GM19372 (cell line): ENCODE measurements at regions not wholly inside any gene's neighbourhood (a gene's known extent, or its start where the extent isn't known, plus 50 kb on each side); places are given as distances from the start of the nearest gene placed in this dataset.

Experiments used
- ATAC-seq: cut with Tn5 transposase; IDR thresholded peaks from one replicate; pipeline ENCODE4 v1.9.1; 2021; ENCODE audit warnings: mild to moderate bottlenecking, low read depth, moderate library complexity; ENCODE audit not compliant: unreplicated experiment

DNA sequence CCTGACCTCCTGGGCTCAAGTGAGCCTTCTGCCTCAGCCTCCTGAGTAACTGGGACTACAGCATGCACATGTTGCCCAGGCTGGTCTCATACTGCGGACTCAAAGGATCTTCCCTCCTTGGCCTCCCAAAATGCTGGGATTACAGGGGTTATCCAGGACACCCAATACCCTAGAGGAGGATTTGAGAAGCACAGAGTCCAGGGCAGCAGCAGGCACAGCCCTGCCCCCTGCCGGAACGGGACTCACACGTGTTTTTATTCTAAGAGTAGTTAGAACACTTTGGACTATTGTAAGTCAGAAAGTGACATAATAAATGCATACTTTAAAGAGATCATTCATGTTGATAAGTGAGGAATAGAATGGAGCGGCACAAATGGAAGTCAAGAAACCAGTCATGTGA, 80.2 kb downstream of the C6orf118 start:
- ATAC-seq: no peak

DNA sequence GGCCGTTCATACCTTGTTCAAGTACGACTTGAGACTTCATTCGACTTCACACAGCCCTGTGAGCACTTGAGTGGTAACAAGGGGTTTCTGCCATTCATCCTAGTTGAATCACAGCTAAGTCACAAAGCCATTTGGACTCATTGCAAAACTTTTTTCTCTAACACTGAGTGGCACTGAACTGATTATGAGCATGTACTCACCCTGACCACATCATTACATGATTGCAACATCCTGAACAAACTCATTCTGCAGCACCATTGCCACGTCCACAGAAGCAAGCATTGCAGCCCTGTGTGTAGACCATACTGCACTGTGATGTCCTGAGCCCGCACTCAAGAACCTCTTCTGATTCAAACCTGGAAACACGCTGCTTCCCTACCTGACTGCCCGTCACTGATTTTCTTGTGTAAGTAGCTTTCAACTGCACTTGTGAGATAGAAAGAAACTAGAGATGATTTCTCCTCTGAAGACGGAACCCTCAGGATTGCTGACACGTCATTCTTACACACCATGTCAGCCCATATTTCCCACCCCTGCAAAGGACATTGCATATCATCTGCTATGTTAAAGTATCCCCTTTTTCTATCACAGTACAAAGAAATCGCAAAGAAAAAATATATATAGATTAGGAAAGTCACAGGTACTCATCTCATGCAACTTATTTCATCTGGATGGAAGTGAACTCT, 81.6 kb downstream of the C6orf118 start:
- ATAC-seq: no peak

- ATAC-seq: no peak
Observed at GRCh38 chr6:165223736-165224135, 85.7 kb downstream of the C6orf118 start.

DNA sequence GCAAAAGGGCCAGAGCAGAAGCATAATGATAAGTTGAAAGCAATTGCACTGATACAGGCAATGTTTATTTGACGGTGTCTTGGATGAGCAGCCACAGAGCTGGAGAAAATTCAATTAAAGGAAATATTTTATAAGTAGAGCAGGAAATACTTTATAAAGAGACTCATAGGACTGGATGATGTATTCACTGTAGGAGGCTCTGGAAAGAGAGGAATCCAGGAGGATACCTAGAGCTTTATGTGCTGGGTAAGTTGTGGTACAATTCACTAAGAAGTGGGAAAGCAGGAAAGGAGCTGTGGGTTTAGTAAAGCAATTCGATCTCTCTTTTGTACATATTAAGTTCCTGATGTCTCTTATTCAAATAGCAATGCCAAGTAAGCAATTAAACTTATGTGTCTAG, 86.3 kb downstream of the C6orf118 start:
- ATAC-seq: no peak

GRCh38 chr6:165222315-165223025, 86.9 kb downstream of the C6orf118 start:
- ATAC-seq: no peak

- ATAC-seq: no peak
Observed at GRCh38 chr6:165220045-165220444, 89.4 kb downstream of the C6orf118 start.

DNA sequence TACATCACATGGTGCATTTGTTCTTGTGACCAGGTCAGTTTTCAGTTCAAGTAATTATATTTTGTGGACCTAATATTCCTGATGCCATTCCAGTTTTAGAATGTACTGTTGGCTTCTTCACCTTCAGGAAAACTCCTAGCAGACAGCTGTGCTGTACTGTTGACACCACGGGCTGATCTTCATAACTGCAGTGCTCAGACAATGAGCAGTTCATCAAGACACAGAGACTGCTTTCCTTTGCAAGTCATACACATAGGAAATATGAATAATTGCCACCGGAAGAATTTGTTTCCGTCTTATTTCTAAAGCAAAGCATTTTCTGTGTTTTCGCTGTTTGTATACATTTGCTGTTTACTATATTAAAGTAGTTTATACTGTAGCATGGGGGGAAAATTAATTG, 89.8 kb downstream of the C6orf118 start:
- no peak for ATAC-seq

- no peak for ATAC-seq
Observed at GRCh38 chr6:165218829-165219228, 90.6 kb downstream of the C6orf118 start.

- no peak for ATAC-seq
Observed at GRCh38 chr6:165206798-165207197, 102.6 kb downstream of the C6orf118 start.

DNA sequence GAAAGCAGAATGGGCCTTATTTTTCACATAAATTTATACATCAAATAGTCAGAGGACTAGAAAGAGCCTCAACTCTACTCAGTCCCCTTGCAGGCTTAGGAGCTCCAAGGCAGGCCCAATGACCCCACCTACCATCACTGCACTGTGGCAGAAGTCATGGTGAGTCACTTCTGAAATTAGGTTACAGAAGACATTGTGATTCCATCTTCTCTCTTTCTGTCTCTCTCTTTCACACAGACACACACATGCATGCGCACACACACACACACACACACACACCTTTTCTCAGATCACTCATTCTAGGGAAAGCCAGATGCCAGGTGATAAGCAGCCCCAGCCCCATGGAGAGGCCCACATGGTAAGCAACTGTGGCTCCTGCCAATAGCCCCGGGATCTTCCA, 103.8 kb downstream of the C6orf118 start:
- ATAC-seq: no peak

DNA sequence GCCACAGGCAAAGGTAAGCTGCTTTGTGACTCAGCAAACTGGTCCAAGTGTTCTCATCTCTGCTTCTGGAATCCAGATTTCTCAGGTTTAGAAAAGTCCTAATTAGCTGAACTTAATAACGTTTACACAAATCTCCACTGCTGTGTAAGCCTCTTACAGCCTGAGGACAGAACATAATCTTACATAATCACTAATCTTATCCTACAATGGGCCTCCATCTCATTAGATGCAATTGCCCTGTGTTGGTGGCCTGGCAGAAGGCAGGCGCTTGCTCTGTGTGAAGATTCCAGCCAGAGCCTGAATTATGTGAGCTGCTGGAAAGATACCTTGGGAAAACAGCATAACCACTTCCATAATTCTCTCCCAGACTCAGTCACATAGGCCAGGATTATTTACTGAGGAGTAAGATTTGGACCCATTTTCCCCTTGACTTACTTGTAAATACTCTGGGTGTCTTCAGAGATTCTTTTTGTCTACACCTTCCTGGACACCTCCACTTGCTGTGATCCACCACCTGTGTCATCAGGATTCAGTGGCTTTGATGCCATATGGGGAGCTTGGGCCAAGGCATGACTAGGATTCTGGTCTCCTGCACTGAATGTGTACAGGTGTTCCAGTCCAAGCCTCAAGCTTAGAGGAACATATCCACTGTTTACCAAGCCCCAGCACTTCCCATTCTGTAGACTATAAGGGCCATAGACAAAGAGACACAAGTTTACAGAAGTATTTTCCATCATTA, 104.4 kb downstream of the C6orf118 start:
- no peak for ATAC-seq

DNA sequence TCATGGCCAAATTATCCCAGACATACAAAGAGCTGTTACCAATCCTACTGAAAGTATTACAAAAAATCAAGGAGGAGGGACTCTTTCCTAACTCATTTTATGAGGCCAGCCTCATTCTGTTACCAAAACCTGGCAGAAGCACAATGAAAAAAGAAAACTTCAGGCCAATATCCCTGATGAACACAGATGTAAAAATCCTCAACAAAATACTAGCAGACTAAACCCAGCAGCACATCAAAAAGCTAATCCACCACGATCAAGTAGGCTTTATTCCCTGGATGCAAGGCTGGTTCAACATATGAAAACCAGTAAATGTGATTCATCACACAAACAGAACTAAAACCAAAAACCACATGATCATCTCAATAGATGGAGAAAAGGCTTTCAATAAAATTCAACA, 109.2 kb downstream of the C6orf118 start:
- ATAC-seq: no peak

DNA sequence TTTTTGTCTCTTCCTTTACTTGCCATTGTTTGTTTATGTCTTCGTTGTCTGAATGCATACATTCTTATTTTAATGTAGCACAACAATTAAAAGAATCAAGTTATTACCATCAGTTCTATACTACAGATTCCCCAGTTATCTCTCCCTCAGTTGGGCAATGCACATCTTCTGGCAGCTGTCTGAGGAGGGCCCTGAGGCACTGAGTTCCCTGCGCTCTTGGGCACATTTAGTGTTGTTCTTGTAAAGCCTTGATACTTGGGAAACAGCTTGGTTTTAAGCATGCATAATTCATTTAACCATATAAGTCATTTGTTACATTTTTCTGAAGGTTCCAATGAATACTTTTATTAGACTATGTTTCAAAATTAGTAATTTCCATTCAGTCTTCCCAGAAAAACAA, 117.9 kb downstream of the C6orf118 start:
- no peak for ATAC-seq

DNA sequence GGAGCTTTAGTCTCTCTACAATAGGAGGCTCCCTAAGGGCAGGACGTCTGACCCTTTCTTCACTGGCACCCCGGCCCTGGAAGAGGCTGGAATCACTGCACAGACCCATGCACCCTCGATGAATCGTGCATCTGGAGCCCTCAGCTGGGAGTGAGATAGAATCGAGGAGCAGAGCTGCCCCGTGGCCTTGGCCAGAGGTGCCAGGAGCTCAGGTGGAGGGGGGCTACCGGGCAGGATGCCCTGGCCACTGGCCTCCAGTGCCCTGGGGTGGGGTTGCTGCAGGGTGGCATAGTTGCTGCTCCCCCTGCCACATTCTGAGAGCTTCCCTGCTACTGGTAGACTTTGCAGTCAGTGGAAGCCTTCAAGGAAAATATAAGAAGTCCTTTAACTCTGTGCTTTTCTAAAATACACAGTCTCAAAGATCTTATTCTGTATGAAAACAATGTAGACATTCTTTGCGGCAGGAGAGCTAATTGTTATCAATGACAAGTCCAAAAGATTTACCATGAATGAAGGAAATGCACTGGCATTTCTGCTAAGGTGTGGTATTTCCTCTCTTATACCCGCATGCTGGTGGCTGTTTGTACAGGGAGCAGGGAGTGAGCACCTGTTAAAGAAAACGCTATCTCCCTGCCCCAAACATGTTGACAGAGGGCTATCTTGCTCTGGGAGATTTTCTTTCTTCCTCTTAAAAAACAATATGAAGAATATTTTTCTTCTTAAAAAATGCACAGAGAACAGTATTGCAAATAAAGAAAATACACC, 122.8 kb downstream of the C6orf118 start:
- no peak for ATAC-seq

DNA sequence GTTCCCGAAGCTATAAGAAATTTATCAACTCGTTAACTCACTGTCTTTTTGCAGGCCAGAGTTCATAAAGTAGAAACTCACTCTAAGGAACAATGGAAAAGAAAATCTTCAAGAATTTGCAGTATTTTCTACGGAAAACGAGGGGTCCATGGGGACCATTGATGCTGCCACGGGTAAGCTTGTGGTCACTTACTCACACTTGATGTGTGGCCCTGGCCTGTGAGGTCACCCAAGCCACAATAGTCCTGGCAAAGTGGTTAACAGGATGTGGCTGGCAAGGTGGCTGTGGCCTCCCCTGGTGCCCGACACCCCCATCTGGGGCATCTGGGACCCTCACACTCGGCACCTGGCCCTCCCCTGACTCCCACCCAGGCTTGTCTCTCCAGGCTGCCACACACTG, 123.4 kb downstream of the C6orf118 start:
- no peak for ATAC-seq

GRCh38 chr6:165184192-165184979, 125.0 kb downstream of the C6orf118 start:
- no peak for ATAC-seq

DNA sequence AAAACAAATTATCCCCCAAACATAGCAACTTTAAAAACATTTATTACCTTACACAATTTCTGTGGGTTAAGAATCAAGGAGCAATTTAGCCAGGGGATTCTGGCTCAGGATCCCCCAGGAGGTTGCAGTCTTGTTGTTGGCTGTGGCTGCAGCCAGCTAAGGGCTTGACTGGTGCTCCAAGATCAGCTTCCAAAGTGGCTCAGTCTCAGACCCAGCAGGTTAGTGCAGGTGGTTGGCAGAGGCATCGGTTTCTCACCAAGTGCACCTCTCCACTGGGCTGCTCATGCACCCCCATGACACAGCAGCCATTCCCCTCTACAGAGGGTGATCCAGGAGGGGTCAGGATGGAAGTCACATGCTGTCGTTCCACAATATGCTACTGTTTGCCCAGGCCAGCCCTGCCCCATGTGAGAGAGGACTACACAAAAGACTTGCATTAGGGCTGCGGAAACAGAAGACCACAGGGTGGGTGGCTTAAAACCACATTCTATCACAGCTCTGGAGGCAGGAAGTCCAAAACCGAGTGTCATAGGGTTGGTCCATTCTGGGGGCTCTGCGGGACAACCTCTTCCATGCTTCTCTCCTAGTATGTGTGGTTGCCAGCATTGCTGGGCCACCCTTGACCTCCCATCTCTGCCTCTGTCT, 125.8 kb downstream of the C6orf118 start:
- no peak for ATAC-seq

- ATAC-seq: no peak
Observed at GRCh38 chr6:165183071-165183470, 126.3 kb downstream of the C6orf118 start.

DNA sequence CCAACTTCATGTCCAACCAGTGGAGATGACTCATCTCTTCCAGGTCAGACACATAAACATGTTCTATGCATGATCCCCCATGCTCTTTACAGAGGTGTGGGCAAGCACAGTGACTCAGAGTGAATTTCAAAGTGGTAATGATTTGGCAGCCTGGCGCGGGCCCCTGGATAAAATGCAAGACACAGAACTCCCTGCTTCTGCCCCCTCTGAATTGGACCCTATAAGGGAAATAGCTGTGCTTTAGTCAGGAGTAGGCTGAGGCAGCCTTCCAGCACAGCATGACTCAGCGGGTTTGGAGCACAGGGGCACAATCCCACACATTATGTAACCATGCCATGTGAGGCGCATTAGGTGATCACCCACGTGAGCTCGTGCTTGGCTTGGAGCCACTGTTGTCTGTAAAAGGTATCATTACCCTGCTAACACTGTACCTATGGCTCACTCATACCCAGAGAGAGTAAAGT, 127.4 kb downstream of the C6orf118 start:
- ATAC-seq: no peak

GRCh38 chr6:165178056-165178455, 131.3 kb downstream of the C6orf118 start:
- ATAC-seq: no peak
